HG02642 (cell line): ENCODE measurements at regions not wholly inside any gene's neighbourhood (a gene's known extent, or its start where the extent isn't known, plus 50 kb on each side); places are given as distances from the start of the nearest gene placed in this dataset.
"Not testable (repeated sequence)": the region's sequence is repeated elsewhere in the genome, so short reads cannot be mapped to it uniquely, and the experiment has no call there.

Experiments used
- ATAC-seq: cut with Tn5 transposase; IDR thresholded peaks from one replicate; pipeline ENCODE4 v1.9.1; 2021; ENCODE audit warnings: mild to moderate bottlenecking; ENCODE audit not compliant: unreplicated experiment, poor library complexity

- no peak for ATAC-seq
These were observed 707.5 kb upstream of the LUZP2 start for GRCh38 chr11:23789200-23789853.

GRCh38 chr11:23789938-23790371 lies 706.9 kb upstream of the LUZP2 start:
- ATAC-seq, result no peak

- ATAC-seq, result no peak
These were observed 699.0 kb upstream of the LUZP2 start for GRCh38 chr11:23797624-23798419.

GRCh38 chr11:23834306-23834705 lies 662.5 kb upstream of the LUZP2 start:
- ATAC-seq, result not testable (repeated sequence)

- no peak for ATAC-seq
These were observed 659.9 kb upstream of the LUZP2 start for GRCh38 chr11:23836981-23837380.

- ATAC-seq, result no peak
These were observed 656.0 kb upstream of the LUZP2 start for GRCh38 chr11:23840872-23841271.

GRCh38 chr11:23846902-23847422 lies 649.9 kb upstream of the LUZP2 start:
- ATAC-seq, result no peak

- ATAC-seq, result no peak
These were observed 645.6 kb upstream of the LUZP2 start for GRCh38 chr11:23851216-23851615.

- no peak for ATAC-seq
These were observed 640.2 kb upstream of the LUZP2 start for GRCh38 chr11:23856654-23857053.

GRCh38 chr11:23859087-23859486 lies 637.8 kb upstream of the LUZP2 start:
- no peak for ATAC-seq

GRCh38 chr11:23861615-23862014 lies 635.2 kb upstream of the LUZP2 start:
- no peak for ATAC-seq

GRCh38 chr11:23865341-23865975 lies 631.4 kb upstream of the LUZP2 start:
- no peak for ATAC-seq

GRCh38 chr11:23866641-23867040 lies 630.2 kb upstream of the LUZP2 start:
- no peak for ATAC-seq

GRCh38 chr11:23869671-23870070 lies 627.2 kb upstream of the LUZP2 start:
- no peak for ATAC-seq

- ATAC-seq, result no peak
These were observed 623.4 kb upstream of the LUZP2 start for GRCh38 chr11:23873406-23873805.

GRCh38 chr11:23875176-23875850 lies 621.5 kb upstream of the LUZP2 start:
- no peak for ATAC-seq

- not testable (repeated sequence) for ATAC-seq
These were observed 613.3 kb upstream of the LUZP2 start for GRCh38 chr11:23883426-23884048.

GRCh38 chr11:23884341-23884740 lies 612.5 kb upstream of the LUZP2 start:
- no peak for ATAC-seq

- ATAC-seq, result no peak
These were observed 611.1 kb upstream of the LUZP2 start for GRCh38 chr11:23885801-23886200.

GRCh38 chr11:23887122-23887521 lies 609.7 kb upstream of the LUZP2 start:
- ATAC-seq, result not testable (repeated sequence)
